GM19035 (cell line): ENCODE measurements at regions not wholly inside any gene's neighbourhood (a gene's known extent, or its start where the extent isn't known, plus 50 kb on each side); places are given as distances from the start of the nearest gene placed in this dataset.
A peak's percentile ranks its signal among the peaks of the same experiment; 100 is the strongest.

Experiments used
- ATAC-seq: cut with Tn5 transposase; IDR thresholded peaks from one replicate; pipeline ENCODE4 v1.9.1; 2021; ENCODE audit not compliant: unreplicated experiment

DNA sequence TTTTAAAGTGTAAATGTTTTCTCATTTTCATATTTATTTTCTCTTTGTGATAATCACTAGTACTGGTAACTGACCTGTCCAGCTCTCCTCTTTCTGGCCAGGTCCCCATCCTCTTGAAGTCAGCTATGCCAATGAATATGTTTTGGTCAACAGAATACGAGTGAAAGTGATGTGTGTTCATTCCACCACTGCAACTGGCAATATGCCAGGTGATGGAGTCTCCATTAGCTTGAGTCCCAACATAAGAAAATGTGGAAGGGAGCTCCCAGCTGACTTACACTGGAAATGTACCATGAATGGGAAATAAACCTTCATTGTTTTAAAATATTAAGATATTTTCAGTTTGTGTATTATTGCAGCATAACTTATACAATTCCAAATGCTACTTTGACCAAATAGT is 75.8 kb downstream of the CCDC34 start:
- ATAC-seq, result no peak

- no peak for ATAC-seq
Measured at GRCh38 chr11:27285761-27286160, 77.3 kb downstream of the CCDC34 start.

DNA sequence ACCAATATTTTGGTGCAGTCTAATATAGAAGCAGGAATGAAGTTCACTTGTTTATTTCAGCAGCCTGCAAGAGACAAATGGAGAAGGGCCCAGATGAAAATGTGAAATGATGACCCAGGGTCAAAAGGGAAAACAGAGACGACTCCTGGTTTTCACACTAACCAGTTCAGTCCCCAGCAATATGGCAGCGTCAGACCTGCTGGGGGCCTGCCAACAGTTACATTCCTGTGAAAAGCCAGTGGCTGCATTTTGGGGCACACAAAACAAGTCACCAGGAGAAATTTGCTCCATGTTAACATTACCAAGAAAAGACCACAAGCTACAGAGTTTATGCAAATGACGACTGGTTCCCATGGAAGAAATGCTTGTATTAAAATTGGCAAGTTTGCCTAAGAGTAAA is 80.2 kb downstream of the CCDC34 start:
- ATAC-seq, result no peak

DNA sequence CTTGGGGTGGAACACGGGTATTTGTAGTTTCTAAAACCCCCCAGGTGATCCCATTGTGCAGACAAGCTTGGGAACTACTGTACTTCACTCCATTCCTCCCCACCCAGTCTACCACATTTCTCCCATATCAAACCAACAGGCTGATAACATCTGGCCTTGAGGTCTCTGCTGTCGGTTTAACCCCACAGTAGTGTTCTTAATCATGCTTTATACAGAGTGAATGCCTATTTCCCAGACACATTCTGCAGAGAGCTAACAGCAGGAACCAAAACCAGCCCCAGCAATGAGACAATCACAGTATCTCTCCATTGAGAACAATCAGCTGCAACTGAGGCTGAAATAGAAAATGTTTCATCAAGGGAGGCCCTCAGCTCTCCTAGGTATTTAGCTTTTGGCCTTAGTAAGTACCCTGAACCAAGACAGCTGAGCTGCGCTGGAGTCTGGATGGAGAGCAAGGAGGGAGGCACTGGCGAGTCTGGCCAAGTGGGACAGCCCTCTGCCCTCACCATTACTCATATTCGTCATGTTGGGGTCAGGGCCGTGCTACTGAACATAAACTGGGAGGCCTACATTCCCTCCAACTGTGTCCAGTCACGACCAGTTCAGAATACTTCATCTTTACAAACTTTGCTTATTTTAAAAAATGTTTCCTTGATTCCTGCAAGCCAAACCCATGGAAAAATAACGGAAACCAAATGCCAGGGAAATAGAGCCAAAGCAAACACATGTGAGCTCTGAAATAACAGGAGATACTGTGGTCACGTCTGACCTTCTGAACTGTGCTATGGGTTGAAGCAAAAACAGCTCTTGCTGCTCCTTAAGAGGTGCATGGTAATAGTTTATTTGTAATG is 81.0 kb downstream of the CCDC34 start:
- peak; percentile 54 for ATAC-seq

DNA sequence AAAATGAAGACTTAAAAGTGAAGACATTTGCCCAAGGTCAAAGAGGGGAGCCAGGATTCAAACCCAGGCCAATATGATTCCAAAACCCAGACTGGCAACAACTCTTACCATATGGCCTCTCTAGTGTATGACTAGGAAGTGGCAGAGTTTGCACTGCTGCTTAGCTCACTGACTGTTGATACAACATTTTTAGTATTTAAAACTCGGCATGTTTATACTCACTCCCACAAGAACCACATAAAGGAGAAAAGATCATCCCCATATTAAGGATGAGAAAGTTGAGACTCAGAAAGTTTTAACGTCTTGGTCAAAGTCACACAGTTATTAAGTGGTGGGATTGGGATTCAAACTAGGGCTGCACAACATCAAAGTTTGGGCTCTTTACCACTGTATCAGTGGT is 81.7 kb downstream of the CCDC34 start:
- no peak for ATAC-seq

DNA sequence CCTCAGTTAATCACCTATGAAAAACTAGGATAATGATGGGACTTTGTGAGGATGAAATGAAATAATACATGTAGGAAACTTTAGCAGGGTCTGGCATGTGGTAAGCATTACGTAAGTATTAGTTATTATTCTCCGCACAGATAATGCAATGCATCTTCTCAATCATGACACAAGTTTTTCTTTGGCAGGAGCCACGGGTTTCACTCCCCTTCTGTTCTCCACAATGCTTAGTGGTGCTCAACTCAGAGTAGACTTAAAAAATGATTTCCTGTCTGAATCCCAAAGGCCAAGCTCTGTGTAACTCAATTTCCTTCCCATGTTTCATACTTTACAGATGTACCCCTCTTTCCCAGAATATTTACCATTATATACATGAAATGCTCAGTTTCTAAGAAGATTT is 82.9 kb downstream of the CCDC34 start:
- ATAC-seq, result no peak

DNA sequence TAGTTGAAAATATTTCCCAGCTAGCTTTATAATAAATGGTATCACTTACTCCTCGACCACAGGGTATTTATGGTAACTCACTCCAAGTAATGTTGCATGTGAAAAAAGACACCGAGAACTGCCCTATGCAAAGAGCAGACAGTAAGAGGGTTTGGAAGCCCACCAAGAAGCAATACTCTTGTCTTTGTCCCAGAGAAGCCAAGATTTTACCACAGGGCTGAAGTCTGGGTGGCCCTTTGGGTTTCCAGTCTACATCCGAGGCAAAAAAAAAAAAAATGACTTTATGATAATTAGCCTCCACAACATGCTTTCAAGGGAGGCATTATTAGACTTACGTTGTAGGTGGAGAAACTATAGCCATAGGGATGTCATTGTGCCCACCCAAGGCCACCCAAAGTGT is 83.6 kb downstream of the CCDC34 start:
- ATAC-seq, result no peak

DNA sequence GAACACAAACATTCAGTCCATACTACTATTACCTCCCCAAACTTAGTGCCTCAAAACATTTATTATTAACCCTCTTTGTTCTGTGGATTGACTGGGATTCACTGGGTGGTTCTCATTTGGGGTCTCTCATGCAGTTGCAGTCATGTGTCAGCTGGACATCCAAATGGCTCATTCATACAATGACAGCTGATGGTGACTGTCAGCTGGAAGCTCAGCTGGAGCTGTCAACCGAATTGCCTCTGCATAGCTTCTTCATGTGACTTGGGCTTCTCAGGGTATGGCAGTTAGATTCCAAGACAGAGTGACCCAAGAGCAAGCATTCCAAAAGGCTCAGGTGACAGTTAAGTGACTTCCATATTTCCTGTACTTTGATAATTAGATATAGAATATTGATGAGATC is 85.2 kb downstream of the CCDC34 start:
- no peak for ATAC-seq

DNA sequence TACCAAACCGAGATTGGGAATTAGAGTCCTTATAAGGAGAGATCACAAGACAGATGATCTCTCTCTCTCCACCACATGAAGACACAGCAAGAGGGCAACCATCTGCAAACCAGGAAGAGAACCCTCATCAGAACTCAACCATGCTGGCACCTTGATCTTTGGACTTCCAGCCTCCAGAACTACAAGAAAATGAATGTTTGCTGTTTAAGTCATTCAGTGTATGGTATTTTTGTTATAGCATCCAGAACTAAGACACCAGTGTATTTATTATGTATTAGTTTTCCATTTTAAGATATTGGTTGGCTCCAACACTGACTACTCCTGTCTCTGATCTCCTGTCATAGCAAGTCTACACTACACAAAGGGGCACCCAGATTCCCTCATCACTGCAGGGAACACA is 86.9 kb downstream of the CCDC34 start:
- ATAC-seq, result no peak

DNA sequence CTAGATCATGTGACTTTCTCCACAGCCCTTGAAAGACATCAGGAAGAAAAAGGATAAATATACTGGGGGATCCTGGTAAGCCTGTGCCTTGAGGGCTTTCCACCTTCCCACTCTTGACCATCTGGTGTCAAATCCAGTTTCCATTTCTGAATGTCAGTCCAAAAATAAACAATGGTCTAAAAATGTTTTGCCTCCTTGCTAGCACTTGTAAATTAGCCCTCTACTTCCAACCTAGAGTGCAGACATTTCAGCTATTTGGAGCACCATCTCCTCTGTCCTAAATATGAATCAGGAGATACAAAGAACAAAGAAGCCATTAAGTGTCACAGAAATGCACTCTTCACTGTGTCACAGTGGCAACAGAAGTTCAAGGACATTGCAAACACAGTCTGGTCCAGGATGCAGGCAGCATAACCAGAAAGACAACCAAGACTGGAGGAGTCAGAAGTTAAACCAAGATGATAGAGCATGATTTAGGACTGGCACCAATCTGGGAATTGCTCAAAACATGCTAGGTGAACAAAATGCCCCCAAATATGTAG is 88.1 kb downstream of the CCDC34 start:
- ATAC-seq, result no peak

GRCh38 chr11:27266125-27266524 is 96.9 kb downstream of the CCDC34 start:
- no peak for ATAC-seq

DNA sequence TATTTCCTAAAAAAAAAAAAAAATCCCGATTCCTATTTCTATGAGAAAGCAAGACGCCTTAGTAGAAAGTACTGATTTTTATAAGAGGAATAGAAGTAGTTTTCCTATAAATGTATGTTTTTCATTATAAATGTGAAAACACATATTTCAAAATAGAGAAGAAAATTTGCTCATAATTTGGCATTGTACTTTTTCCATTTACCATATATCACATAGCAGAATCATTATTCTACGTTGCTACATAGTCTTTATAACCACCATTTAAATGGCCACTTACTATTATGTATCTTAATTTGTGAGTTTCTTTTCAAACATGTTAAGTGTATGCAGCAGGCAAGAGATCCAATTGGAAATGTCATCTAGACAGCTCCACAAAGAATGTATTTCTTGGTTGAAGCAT is 99.0 kb downstream of the CCDC34 start:
- ATAC-seq, result no peak

- ATAC-seq, result no peak
Measured at GRCh38 chr11:27263046-27263445, 100.0 kb downstream of the CCDC34 start.

DNA sequence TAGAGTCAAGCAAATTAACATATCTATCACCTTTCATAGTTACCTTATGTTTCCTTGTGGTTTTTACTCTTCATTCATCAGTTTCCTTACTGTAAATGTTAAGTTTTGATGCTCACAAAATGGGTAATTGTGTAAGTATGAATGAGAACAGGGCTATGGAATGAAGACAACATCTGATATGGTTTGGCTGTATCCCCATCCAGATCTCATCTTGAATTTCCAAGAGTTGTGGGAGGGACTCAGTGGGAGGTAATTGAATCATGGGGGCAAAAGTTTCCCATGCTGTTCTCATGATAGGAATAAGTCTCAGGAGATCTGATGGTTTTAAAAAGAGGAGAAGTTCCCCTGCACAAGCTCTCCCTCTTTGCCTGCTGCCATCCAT is 107.6 kb downstream of the CCDC34 start:
- no peak for ATAC-seq

GRCh38 chr11:27254744-27255446 is 108.1 kb downstream of the CCDC34 start:
- no peak for ATAC-seq

DNA sequence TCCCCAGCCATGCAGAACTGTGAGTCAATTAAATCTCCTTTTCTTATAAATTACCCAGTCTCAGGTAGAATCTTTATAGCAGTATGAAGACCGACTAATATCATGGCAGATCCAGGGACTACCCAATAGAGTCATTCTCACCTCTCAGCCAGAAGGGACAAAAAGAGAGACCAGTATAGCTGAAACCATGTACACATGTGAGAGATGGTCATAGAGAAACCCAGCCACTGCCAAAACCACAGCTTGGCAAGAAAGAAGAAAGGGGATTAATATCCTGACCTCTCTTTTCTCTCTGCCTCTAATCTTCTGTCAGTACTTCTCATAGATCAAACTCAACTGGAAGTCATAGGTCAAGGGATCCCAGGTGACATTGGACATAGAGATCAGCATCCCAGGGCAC is 109.8 kb downstream of the CCDC34 start:
- no peak for ATAC-seq

DNA sequence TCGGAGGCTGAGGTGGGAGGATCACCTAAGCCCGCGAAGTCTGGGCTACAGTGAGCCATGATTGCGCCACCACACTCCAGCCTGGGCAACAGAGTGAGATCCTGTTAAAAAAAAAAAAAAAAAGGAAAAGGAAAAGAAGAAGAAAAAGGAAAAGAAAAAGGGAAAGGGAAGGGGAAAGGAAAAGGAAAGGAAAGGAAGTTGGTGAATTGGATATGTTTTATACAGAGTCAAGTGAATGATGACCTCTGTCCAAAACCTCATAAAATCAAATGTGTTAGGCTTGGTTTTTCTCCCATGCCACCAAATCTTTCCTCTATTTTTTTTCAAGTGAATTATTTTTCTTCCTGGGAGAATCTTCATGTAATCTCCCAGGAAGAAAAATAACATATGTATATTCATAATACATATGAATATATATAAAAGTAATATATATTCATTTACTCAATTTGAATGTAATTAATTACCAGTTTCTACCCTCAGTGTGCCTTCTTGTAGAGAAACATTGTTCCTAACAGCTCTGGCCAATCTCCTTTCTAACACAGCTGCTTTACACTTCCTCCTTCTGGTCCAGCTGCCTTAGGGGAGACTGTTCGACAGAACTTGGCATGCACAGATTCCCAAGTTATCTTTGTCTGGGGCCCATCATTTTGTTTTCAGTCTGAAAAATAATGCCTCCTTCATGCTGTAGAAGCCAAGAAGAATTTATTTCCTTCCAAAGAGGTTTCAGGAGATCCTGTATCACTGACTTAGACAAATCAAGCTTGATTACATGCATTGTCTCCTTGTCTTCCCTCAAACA is 111.9 kb downstream of the CCDC34 start:
- no peak for ATAC-seq

DNA sequence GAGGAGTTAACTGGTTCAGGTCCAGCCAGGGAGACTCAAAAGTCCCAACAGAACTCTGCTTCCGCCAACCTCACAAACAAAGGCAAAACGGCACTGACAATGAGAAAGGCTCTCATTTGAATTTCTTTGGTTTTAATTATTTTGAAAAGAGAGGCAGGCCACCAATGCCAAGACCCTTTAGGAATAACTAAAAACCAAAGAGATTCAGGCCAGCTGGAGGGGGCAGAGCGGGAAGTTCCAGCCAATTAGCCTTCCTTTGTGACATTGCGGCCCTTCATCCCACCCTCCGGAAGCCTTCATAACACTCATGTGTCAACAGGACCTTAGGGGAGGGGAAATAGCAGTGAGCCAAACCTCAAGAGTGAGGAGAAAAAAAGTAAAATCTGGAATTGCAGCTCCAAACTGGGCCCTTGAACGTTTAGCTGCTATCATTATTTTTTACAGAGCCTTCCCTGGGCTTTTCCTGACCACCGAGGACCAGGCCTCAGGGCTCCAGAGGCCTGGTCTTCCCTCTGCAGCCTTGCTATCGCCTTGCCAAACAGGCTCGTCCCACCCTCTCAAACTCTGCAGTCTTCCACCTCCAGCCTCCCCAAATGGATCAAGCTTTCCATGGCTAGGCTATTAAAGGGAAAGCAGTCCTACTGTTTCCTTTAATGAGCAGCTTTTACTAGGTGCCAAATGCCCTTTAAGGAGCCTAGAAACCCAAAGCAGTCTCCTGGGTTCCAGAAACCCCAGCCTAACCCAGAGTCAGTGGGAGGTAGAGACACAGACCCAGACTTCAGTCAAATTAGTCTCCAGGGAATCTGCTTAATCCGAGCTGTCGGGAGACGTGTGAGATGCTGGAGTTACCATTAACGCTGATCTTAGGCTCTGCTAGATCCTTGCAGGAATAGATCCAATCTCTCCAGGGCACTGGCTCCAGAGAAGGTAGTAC is 114.2 kb downstream of the CCDC34 start:
- no peak for ATAC-seq

DNA sequence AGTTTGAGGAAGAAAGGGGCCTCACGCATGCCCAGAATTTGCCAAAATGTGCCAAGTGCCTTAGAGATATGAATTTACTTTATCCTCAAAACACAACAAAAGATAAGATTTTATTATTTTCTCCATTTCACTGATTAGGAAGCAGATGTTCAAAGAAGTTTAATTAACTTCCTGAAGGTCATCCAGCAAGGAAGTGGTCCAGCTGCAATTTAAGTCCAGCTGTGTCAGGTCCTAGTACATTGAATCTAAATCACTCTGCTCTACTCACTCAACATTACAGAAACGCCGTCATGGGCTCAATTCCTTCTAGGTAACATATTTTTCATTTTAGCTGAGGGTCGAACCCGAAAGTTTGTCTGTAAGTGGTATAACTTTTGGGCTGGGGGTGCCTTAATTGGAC is 115.4 kb downstream of the CCDC34 start:
- ATAC-seq, result no peak

DNA sequence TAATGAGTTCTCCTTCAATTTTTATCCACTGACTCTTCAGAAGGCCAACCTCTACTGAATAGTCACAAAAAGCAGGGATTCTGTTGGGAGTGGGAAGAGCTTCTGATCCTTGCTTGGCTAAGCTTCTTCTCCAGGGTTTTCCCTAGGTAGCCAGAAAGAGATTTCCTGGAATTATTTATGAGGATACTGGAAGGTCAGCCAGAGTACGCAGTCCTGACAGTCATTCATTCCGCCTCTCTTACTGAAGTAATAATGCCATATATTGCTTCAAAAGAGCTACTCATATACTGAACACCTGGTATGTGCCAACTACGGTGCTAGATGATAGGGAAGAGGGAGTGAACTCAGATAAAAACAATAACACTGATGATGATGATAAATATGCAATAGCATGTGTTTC is 116.1 kb downstream of the CCDC34 start:
- no peak for ATAC-seq
